Middle frontal gyrus (tissue), 1 donor: ENCODE measurements at regions not wholly inside any gene's neighbourhood (a gene's known extent, or its start where the extent isn't known, plus 50 kb on each side); places are given as distances from the start of the nearest gene placed in this dataset.
"Not testable (repeated sequence)": the region's sequence is repeated elsewhere in the genome, so short reads cannot be mapped to it uniquely, and the experiment has no call there.

Experiments
- DNase-seq: peaks from one replicate; pipeline ENCODE4 v3.0.0-alpha.2; 2015; ENCODE audit warnings: low spot score; ENCODE audit errors: extremely low spot score

GRCh38 chr5:135279328-135279727 lies 119.7 kb downstream of the MACROH2A1 start:
- no peak for DNase-seq

DNA sequence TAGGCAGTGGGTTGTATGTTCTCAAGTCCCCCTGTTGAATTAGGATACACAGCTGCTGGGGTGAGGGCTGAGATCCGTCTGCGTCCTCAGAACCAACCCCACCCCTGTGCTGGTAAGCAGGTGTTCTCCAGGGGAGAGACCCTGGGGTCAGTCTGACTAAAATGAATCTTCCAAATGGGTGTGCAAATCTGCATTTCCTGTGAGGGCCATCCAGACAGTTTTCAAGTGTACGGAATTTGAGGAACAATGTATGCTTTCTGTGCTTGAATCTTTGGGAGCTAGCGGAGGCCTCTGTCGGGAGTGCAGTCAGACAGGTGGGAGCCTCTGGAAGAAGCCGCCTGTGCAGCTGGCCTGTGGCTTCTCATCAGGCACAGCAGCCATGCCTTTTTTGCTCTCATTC lies 122.9 kb downstream of the MACROH2A1 start:
- no peak for DNase-seq

GRCh38 chr5:135273212-135273611 lies 125.8 kb downstream of the MACROH2A1 start:
- DNase-seq, result no peak

DNA sequence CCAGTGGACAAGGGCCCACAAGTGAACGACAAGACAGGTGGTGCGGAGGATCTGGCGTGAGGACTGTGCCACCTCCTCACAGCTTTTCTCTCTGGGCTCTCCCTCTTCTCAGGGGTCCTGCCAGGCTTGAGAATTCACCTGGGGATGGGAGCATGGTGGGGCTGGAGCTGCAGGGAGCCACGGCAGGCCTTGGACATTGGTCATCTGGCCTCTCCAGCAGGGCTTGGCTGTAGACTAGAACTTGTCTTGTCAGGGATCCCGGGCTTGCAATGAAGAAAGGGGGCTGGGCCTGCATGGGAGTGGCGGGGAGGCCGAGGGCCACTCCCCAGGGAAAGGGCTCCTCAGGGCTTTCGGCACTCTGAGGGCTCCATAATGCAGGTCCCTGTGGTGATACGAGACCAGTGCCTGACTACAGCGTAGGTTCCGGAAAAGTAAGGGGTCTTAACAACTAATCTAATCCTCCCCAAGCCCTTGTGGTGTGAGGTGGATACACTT lies 126.7 kb downstream of the MACROH2A1 start:
- no peak for DNase-seq

- DNase-seq, result no peak
These were observed 127.3 kb downstream of the MACROH2A1 start for GRCh38 chr5:135271533-135272310.

DNA sequence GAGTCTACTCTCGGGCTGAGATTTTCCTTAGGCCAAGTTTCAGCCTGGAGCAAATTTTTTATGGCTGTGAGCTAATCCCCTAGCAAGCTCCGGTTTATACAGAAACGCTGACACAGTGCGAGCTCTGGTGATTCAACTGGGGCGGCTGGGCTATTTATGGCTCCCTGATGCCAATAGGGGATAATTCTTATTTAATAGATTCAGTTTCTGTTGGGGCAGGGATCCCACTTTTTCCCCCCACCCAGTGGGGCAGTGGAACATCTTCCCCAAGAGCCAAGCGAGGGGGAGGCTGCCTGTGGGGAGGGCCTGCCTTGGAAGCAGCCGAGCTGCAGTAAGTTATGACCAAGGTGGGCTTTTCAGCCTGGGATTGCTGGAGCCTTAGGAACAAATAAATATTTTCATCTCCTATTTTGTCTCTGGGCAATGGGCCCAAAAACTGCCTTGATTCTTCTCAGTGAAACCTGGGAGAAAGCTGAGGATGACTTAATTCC lies 129.1 kb downstream of the MACROH2A1 start:
- DNase-seq, result no peak

GRCh38 chr5:135269199-135269598 lies 129.8 kb downstream of the MACROH2A1 start:
- DNase-seq, result no peak

GRCh38 chr5:135266975-135267374 lies 132.1 kb downstream of the MACROH2A1 start:
- no peak for DNase-seq

DNA sequence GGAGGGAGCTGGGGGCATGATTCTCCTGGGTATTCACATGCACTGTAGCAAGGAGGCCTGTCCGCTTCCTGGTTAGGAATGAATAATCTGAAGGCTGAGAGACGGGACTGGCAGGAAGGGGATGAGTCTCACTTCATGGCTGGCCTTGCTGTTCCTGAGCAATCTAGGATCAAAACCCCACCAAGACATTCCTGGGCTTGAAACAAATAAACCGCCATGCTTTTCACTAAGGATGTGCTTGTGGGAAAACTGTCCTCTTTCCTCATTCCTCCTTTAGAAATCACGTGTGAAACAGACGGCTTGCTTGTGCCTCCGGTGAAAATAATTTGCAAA lies 132.8 kb downstream of the MACROH2A1 start:
- DNase-seq, result no peak

- no peak for DNase-seq
These were observed 133.3 kb downstream of the MACROH2A1 start for GRCh38 chr5:135265497-135266302.

DNA sequence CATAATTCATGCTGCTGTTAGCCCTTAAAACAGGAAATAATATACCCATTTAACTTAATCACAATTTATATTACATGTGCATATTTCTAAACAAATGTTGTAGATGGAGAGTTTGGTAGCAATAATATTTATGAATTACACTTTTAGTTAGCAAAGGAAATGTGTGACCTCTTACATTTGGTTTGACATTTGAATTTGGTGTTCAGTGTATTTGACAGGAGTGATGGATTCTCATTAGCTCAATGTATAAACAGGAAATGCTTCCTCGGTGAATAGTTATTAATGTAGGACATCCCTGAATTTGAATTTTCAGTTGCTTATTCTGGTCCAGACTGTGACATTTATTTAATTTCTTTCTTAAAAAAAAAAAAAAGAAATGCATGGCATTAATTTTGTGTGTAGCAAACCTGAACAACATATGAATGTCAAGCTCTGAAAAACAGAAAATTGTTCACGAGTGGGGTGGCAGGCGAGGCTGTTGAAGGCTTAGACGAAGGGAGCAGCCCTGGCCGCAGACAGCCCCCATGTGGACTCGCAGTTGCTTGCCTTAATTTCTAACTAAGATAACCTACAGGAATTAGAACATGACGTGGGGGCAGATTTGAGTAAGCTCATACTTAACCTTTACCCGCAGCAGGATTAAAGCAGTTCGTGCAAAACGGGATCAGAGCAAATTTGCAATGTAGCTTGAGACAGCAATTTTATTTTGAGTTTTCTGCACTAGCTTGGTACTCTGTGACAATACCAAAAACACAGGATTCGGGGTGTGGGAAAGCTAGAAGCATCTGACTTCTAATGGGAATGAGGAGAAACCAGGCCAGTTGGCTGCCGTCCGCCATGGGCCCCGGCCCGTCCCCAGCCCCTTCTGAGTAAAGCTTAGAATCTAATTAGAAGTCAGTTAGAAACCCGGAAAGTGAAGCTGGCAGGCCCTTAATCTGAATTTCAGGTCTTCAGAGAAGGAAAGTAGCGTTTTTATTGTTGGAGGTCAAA lies 134.3 kb downstream of the MACROH2A1 start:
- DNase-seq, result no peak

- DNase-seq, result no peak
These were observed 135.9 kb downstream of the MACROH2A1 start for GRCh38 chr5:135263022-135263668.

DNA sequence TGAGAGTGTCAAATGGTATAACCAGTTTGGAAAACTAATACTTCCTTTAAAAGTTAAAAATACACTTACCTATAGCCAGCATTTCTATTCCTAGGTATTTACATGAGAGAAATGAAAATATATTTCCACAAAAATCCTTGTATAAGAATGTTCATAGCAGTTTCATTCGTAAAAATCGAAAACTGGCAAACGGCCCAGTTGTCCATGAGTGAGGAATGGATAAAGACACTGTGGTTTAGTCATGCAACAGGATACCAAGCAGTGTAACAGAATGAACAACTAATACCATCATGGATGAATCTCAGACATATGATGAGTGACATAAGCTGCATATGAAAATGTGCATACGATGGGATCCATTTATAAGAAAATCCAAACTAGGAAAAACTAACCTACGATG lies 136.7 kb downstream of the MACROH2A1 start:
- no peak for DNase-seq

DNA sequence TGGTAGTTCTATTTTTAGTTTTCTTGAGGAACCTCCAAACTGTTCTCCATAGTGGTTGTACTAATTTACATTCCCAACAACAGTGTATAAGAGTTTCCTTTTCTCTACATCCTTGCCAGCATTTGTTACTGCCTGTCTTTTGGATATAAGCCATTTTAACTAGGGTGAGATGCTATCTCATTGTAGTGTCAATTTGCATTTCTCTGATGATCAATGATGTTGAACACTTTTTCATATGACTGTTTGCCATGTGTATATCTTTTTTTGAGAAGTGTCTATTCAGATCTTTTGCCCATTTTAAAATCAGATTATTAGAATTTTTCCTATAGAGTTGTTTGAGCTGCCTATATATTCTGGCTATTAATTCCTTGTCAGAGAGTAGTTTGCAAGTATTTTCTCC lies 138.9 kb downstream of the MACROH2A1 start:
- not testable (repeated sequence) for DNase-seq

GRCh38 chr5:135255461-135256178 lies 143.4 kb downstream of the MACROH2A1 start:
- DNase-seq, result no peak

- DNase-seq, result no peak
These were observed 144.8 kb downstream of the MACROH2A1 start for GRCh38 chr5:135254183-135254582.

DNA sequence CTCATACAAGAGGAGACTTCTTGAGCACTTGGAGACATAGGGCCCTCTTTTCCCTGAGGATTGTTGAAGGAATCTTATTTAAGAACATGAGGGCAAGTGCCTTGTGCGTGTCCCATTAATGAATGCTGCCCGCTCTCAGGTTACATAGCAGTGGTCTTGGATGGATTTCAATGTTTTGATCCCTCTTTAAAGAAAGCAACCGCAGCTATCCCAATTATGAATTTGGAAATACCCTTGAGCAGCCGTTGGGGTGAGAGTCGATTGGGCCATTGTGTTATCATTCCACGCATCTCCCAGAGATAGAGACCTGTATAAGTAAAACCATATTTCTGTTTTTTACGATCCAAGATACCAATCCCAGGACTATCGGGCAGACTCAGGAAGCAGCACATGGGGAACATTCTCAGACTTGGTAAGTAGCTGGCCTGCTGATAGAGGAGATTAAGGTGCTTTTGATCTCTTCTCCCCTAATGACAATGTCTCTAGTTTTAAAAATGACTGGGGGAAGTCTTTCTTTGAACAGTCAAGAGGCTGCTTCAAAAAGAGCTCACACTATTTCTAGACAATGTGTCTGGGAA lies 145.3 kb downstream of the MACROH2A1 start:
- DNase-seq, result no peak

DNA sequence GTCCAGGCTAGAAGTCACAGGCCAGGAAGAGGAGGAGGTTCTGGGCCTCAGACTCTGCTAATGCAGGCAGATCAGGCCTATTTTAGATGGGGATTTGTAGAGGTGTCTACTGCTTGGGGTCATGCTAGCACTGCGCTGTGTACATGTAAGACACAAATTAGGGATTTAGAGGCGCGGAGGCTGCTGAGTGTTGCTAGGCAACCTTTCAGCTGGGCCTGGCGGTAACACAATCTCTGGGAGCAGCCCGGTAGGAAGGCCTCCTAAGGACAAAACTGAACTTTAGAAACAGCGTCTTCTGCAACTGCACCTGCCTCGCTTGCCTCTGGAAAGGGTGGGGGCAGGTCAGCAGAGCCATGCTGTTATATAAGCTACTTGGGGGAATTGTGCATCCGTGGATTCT lies 147.9 kb downstream of the MACROH2A1 start:
- DNase-seq, result no peak

DNA sequence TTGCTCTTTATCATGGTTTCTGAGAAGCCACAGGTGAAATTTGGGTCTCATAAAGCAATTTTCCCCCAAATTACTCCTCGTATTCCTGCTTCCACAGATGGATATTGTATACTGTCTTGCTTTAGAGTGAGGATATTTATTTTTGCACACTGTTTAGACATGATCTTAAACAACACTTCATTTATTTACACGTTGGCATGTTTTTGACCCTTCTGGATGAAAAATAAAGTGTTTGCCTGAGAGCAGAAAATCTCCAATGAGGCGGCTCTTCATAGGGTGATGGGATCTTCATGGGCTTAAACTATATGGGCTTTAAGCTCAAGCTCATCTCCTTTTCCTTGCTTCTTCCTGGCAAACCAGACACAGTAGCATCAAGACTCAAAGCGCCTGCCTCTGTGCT lies 148.4 kb downstream of the MACROH2A1 start:
- DNase-seq, result no peak

DNA sequence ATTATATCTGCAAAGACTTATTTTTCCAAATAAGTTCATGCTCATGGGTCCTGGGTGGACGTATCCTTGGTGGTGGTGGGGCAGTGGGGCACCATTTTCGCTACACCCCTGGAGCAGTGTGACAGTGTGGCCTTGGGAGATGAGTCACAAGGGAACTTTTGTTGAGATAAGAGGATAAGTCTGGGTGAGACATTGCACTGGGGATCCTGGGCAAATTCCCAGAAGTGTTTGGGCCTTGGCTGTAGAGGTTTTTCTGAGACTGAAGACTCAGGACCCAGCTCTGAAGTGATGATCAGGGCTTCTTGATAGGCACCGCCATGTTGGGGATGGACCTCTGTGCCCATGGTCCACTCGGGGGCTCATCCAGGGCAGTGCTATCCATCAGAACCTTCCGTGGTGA lies 149.4 kb downstream of the MACROH2A1 start:
- no peak for DNase-seq
